Panc1 (cell line): ENCODE measurements at regions not wholly inside any gene's neighbourhood (a gene's known extent, or its start where the extent isn't known, plus 50 kb on each side); places are given as distances from the start of the nearest gene placed in this dataset.

Source experiments
- CTCF ChIP-seq: fragments of 450-650 bp; IDR thresholded peaks from 2 replicates; pipeline ENCODE4 v1.5.1; 2017; ENCODE audit warnings: mild to moderate bottlenecking
- POLR2AphosphoS5 ChIP-seq: IDR thresholded peaks from 2 replicates; pipeline ENCODE4 v1.6.1; 2012; ENCODE audit warnings: mild to moderate bottlenecking, low read depth, low read length, moderate library complexity
- REST ChIP-seq, 2 experiments: IDR thresholded peaks; 2 replicates each; pipeline ENCODE4 v1.6.1; 2011 to 2012; ENCODE audit warnings: low read depth in 2 of 2, control low read depth in 1 of 2, low read length in 1 of 2, mild to moderate bottlenecking in 1 of 2, moderate library complexity in 1 of 2; ENCODE audit not compliant: insufficient read depth in 1 of 2
- SIN3A ChIP-seq: IDR thresholded peaks from 2 replicates; pipeline ENCODE4 v1.6.1; 2012; ENCODE audit warnings: low read depth, mild to moderate bottlenecking, low read length, moderate library complexity, borderline replicate concordance; ENCODE audit not compliant: insufficient read depth
- TCF7L2 ChIP-seq: IDR thresholded peaks from 2 replicates; pipeline ENCODE4 v1.6.1; 2011; ENCODE audit warnings: mild to moderate bottlenecking, low read depth, low read length, inconsistent platforms

- no peak for TF ChIP-seq POLR2AphosphoS5
- no peak for TF ChIP-seq REST (IDR thresholded peaks at IDR 0.05; ENCODE audit: insufficient read depth in 1 of 2, low read depth in 2 of 2, low read length in 1 of 2)
- TF ChIP-seq CTCF, result no peak
- TF ChIP-seq TCF7L2, result no peak
- no peak for TF ChIP-seq SIN3A
Measured at GRCh38 chr9:87096506-87096905, 149.2 kb upstream of the GAS1 start.
